PC-3 (cell line): ENCODE measurements at regions not wholly inside any gene's neighbourhood (a gene's known extent, or its start where the extent isn't known, plus 50 kb on each side); places are given as distances from the start of the nearest gene placed in this dataset.

Experiments used
- EZH2 ChIP-seq: fragments of 300-600 bp; sonication (generic); IDR thresholded peaks from one replicate; pipeline ENCODE4 v1.6.1; 2017; ENCODE audit warnings: antibody characterized with exemption, mild to moderate bottlenecking, low read length; ENCODE audit not compliant: unreplicated experiment
- TF ChIP-seq, protein P1 (sequence below): fragments of 300-600 bp; sonication (generic); conservative IDR thresholded peaks from 2 replicates; pipeline ENCODE4 v1.5.1; 2017; ENCODE audit warnings: antibody characterized with exemption, low read depth, mild to moderate bottlenecking, low read length

DNA sequence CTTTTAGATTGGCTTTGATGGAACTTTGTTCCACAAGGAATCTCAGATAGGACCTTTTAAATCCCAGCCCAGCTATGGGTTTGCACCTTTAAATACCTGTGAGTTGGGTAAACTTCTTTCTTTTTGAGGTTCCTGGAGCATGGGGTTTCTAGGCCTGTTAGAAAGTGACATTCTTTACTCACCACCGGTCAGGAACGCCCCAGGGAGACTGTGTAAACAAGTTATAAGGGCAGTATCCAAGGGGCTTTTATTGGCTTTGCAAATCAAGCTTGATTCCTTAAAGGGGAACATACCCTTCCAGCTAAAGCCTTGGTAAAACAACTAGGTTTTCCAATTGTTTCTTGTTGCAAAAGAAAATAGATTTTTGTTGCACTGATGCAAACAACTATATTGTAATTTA, 93.4 kb downstream of the TENT5D start:
- TF ChIP-seq, protein P1, sequence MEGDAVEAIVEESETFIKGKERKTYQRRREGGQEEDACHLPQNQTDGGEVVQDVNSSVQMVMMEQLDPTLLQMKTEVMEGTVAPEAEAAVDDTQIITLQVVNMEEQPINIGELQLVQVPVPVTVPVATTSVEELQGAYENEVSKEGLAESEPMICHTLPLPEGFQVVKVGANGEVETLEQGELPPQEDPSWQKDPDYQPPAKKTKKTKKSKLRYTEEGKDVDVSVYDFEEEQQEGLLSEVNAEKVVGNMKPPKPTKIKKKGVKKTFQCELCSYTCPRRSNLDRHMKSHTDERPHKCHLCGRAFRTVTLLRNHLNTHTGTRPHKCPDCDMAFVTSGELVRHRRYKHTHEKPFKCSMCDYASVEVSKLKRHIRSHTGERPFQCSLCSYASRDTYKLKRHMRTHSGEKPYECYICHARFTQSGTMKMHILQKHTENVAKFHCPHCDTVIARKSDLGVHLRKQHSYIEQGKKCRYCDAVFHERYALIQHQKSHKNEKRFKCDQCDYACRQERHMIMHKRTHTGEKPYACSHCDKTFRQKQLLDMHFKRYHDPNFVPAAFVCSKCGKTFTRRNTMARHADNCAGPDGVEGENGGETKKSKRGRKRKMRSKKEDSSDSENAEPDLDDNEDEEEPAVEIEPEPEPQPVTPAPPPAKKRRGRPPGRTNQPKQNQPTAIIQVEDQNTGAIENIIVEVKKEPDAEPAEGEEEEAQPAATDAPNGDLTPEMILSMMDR = no peak
- TF ChIP-seq EZH2 = no peak
